Activated naive CD8-positive, alpha-beta T cell treated with anti-CD3 and anti-CD28 coated beads for 36 hours (primary cell): ENCODE measurements at regions not wholly inside any gene's neighbourhood (a gene's known extent, or its start where the extent isn't known, plus 50 kb on each side); places are given as distances from the start of the nearest gene placed in this dataset.
"Not testable (repeated sequence)": the region's sequence is repeated elsewhere in the genome, so short reads cannot be mapped to it uniquely, and the experiment has no call there.

ENCODE experiments used
- DNase-seq: peaks from one replicate; pipeline ENCODE4 v3.0.0; 2021
- H3K27ac Mint-ChIP-seq: one replicate; pipeline ENCODE4 v1.8.0; 2022; ENCODE audit warnings: mild to moderate bottlenecking, moderate library complexity, mixed read lengths
- H3K27me3 Mint-ChIP-seq: one replicate; pipeline ENCODE4 v1.8.0; 2022; ENCODE audit warnings: mild to moderate bottlenecking, mixed read lengths
- H3K36me3 Mint-ChIP-seq: one replicate; pipeline ENCODE4 v1.8.0; 2021; ENCODE audit warnings: mild to moderate bottlenecking, mixed read lengths
- H3K4me1 Mint-ChIP-seq: one replicate; pipeline ENCODE4 v1.8.0; 2021; ENCODE audit warnings: mixed read lengths
- H3K4me3 Mint-ChIP-seq: one replicate; pipeline ENCODE4 v1.8.0; 2022; ENCODE audit warnings: mild to moderate bottlenecking, moderate library complexity, mixed read lengths
- H3K9me3 Mint-ChIP-seq: one replicate; pipeline ENCODE4 v1.8.0; 2022; ENCODE audit warnings: mixed read lengths

DNA sequence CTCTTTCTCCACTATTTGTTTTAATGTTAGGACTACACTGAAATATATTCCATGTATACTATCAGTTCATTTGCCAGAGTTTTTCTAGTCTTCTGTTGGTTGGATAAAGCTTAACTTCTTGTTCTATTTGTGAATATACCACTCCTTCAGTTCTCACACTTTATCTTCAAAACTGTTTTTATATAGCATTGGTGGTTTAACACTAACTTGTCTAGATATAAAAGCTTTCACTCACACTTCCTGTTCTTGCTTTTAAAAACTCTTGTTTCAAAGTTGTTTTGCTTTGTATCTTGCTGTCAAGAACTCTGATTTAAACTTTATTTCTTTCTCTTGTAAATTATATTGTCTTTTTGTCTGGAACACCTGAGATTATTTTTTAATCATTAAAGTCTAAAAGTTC, 226.8 kb upstream of the TENT5A start:
- Mint-ChIP-seq H3K27me3 (peaks cover 3% of the 10 kb centered on the region), H3K4me3 (no peak overlapping the region), H3K4me1 (no peaks in the 10 kb centered on the region), H3K27ac (no peak overlapping the region), H3K36me3 (no peaks in the 10 kb centered on the region), H3K9me3 (peaks cover 4% of the 10 kb centered on the region)
- DNase-seq = no peak

DNA sequence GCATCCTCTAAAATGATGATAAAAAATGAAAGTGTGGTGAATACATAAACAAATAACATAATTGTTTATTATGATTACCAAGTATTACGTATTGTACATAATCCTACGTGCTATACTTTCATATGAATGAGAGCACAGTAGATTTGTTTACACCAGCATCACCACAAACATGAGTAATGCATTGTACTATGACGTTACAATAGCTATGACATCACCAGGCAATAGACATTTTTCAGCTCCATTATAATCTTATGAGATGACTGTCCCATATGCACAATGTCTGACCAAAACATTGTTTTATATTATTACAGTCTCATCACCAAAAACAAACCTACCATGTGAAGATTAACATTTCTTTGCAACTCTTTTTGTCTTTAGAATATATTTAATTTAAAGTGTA, 225.7 kb upstream of the TENT5A start:
- H3K36me3 Mint-ChIP-seq = no peaks in the 10 kb centered on the region
- DNase-seq = no peak
- H3K27me3 Mint-ChIP-seq = peaks cover 3% of the 10 kb centered on the region
- no peak overlapping the region for H3K27ac Mint-ChIP-seq
- H3K4me1 Mint-ChIP-seq = no peaks in the 10 kb centered on the region
- peaks cover 4% of the 10 kb centered on the region for H3K9me3 Mint-ChIP-seq
- no peak overlapping the region for H3K4me3 Mint-ChIP-seq

DNA sequence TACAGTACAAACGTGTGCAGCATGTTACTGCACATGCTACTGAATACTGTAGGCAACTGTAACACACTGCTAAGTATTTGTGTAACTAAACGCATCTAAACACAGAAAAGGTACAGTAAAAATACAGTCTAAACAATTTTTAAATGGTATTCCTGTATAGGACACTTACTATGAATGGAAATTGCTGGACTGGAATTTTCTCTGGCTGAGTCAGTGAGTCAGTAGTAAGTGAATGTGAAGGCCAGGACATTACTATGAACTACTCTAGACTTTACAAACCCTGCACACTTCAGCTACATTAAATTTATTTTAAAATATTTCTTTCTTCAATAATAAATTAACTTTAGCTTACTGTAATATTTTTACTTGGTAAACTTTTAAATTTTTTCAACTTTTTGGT, 225.0 kb upstream of the TENT5A start:
- Mint-ChIP-seq H3K4me3 (no peak overlapping the region), H3K27me3 (peaks cover 3% of the 10 kb centered on the region), H3K27ac (no peak overlapping the region), H3K4me1 (no peaks in the 10 kb centered on the region), H3K36me3 (no peaks in the 10 kb centered on the region), H3K9me3 (peaks cover 7% of the 10 kb centered on the region)
- no peak for DNase-seq

DNA sequence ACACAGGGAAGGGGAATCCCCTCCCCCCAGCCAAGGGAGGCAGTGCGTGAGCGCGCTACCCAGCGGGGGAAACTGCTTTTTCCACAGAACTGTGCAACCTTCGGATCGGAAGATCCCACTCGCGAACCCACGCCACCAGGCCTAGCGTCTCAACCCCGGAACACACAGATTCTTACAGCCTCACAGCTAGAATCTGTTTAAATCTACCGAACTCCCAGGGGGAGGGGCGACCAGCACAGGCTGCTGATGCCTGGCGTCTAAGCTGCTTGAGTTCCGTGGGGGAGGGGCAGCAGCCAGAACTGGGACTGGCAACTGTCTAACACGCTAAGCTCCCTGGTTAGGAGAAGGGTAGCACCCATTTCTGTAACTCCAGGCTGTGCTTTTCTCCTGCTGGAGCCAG, 217.3 kb upstream of the TENT5A start:
- no peak for DNase-seq
- Mint-ChIP-seq H3K27me3 (no peaks in the 10 kb centered on the region), H3K4me3 (no peak overlapping the region), H3K27ac (no peak overlapping the region), H3K9me3 (peaks cover 5% of the 10 kb centered on the region), H3K4me1 (no peaks in the 10 kb centered on the region), H3K36me3 (no peaks in the 10 kb centered on the region)

DNA sequence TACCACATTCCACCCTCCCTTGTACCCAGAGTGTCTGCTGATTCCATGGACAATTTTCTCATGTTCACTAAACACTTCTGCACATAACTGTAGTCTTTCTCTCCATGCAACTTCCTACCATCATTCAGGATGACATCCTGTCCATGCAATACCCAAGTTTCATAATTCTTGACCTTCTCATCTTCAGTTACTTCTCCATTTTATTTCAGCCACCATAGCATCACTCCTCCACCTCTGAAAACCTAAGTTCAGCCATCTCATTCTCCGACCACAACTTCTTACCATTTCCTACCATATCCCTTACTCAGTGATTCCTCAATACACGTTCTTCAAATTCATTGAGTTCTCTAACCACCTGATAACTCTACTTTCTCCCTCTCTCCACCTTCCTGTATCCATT, 216.5 kb upstream of the TENT5A start:
- H3K27me3 Mint-ChIP-seq = no peaks in the 10 kb centered on the region
- peaks cover 5% of the 10 kb centered on the region for H3K9me3 Mint-ChIP-seq
- H3K4me3 Mint-ChIP-seq = no peak overlapping the region
- no peak overlapping the region for H3K27ac Mint-ChIP-seq
- no peak for DNase-seq
- H3K4me1 Mint-ChIP-seq = no peaks in the 10 kb centered on the region
- H3K36me3 Mint-ChIP-seq = no peaks in the 10 kb centered on the region

DNA sequence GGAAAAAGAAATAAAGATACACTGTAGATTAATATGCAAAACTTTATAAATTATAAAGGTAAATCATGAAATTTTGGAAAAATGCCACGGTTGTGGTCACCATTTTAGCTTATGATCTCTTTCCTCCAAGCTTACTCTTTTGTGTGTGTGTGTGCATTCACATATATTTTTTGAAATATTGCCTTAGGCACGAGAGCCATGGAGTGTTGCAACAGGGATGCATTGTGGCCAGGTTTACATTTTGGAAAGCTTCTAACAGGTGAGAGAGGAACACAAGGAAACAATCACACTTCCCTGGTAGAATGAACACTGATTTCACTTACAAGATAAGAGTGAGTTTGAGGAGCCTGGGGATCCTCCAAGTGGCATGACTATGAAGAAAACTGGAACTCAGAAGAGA, 214.5 kb upstream of the TENT5A start:
- no peak for DNase-seq
- H3K4me1 Mint-ChIP-seq = no peaks in the 10 kb centered on the region
- no peak overlapping the region for H3K27ac Mint-ChIP-seq
- no peaks in the 10 kb centered on the region for H3K27me3 Mint-ChIP-seq
- no peak overlapping the region for H3K4me3 Mint-ChIP-seq
- H3K9me3 Mint-ChIP-seq = peaks cover 2% of the 10 kb centered on the region
- no peaks in the 10 kb centered on the region for H3K36me3 Mint-ChIP-seq

DNA sequence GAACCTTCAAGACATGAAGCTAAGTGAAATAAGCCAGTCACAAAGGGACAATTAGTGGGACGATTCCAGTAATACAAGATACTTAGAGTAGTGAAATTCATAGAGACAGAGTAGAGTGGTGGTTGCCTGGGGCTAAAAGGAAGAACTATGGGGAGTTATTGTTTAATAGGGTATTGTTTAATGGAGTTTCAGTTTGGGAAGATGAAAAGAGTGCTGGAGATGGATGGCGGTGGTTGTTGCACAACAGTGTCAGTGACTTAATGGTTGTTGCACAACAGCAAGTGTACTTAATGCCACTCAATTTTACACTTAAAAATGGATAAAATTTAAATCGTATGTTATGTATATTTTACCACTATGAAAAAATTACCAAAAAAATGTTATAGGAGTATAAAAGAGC, 209.7 kb upstream of the TENT5A start:
- Mint-ChIP-seq H3K9me3 (no peaks in the 10 kb centered on the region), H3K27ac (no peak overlapping the region), H3K4me1 (no peaks in the 10 kb centered on the region), H3K36me3 (no peaks in the 10 kb centered on the region), H3K27me3 (peaks cover 3% of the 10 kb centered on the region), H3K4me3 (no peak overlapping the region)
- no peak for DNase-seq

DNA sequence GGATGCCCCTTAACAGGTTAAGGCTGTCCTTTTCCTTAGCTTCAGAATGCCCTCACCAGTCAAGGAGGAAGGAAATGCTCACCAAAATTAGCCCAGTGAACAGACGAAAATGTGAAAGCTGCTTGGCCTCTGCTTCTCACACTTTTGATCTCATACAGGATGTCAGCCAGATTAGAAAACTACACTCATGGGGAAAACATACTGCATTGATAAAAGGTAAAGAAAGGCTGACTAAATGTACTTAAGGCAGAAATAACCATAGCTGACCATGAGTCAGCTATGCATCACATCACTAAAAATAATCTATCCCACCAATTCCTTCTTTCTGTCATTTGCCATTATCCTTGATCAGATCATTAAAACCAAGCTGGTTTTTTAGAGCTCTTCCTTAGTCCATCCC, 198.4 kb upstream of the TENT5A start:
- Mint-ChIP-seq H3K4me1 (no peaks in the 10 kb centered on the region), H3K36me3 (no peaks in the 10 kb centered on the region)

DNA sequence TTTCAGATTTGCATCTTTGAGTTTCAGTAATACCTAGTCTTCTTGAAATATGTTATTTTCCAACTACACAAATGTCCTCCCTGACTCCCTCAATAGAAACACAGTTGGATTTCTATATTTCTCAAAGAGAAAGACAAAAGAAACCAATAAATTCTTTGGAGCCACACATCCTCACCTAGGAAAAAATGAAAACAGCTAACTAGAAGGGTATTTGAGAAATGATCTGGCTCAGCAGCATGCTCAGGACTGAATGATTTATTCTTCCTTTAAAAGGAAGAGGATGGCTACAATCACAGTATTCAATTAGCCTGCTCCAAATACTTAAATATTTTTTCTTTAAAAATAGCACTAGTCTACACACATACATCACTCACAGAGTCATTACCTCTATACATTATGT, 196.4 kb upstream of the TENT5A start:
- H3K9me3 Mint-ChIP-seq = no peaks in the 10 kb centered on the region
- DNase-seq = no peak
- H3K36me3 Mint-ChIP-seq = no peaks in the 10 kb centered on the region
- H3K4me3 Mint-ChIP-seq = no peak overlapping the region
- H3K27ac Mint-ChIP-seq = no peak overlapping the region
- no peaks in the 10 kb centered on the region for H3K4me1 Mint-ChIP-seq
- H3K27me3 Mint-ChIP-seq = no peaks in the 10 kb centered on the region

More for the DNA sequence above, 198.4 kb upstream of the TENT5A start:
- Mint-ChIP-seq H3K27ac (no peak overlapping the region), H3K9me3 (no peaks in the 10 kb centered on the region), H3K4me3 (no peak overlapping the region), H3K27me3 (no peaks in the 10 kb centered on the region)
- DNase-seq = no peak

DNA sequence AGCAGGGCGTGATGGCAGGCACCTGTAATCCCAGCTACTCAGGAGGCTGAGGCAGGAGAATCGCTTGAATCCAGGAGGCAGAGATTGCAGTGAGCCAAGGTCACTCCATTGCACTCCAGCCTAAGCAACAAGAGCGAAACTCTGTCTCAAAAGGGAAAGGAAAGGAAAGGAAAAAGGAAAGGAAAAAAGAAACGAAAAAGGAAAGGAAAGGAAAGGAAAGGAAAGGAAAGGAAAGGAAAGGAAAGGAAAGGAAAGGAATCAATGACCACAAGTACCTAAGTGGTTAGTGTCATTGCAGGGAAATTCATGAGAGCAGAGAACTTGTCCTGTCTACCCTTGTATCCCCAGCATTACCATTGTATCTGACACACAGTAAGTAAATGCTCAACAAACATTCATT, 195.7 kb upstream of the TENT5A start:
- not testable (repeated sequence) for H3K4me3 Mint-ChIP-seq

DNA sequence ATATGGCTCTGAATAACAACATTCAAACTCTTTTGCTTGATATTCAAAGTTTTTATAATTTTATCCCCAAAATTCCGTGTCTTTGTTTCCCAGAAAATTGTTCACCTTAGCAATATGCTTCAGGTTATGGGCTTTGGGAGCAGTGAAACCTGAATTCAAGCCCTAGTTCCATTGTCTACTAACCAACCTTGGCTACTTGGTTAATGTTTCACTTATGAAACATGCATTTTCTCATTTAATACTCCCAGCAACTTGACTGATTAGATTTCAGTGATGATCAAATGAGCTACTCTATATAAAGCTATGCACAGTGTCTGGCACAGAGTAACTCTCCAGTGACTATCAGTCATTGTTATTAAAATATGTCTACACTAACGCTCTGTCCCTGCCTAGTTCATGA, 192.2 kb upstream of the TENT5A start:
- no peaks in the 10 kb centered on the region for H3K36me3 Mint-ChIP-seq
- H3K4me3 Mint-ChIP-seq = no peak overlapping the region
- H3K27ac Mint-ChIP-seq = no peak overlapping the region
- H3K9me3 Mint-ChIP-seq = no peaks in the 10 kb centered on the region
- no peaks in the 10 kb centered on the region for H3K4me1 Mint-ChIP-seq
- no peaks in the 10 kb centered on the region for H3K27me3 Mint-ChIP-seq
- no peak for DNase-seq

More for the DNA sequence above, 195.7 kb upstream of the TENT5A start:
- not testable (repeated sequence) for H3K36me3 Mint-ChIP-seq, H3K9me3 Mint-ChIP-seq, H3K4me1 Mint-ChIP-seq, H3K27ac Mint-ChIP-seq, DNase-seq, H3K27me3 Mint-ChIP-seq

DNA sequence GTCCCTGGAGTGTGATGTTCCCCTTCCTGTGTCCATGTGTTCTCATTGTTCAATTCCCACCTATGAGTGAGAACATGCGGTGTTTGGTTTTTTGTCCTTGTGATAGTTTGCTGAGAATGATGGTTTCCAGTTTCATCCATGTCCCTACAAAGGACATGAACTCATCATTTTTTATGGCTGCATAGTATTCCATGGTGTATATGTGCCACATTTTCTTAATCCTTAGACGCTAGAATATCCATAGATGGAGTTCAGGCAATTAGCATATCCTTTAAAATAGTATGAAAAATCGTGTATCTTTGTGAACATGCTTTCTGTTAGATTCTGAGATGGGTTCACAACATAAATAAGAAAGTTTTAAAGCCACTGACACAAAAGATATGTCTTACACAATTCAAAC, 190.4 kb upstream of the TENT5A start:
- H3K27ac Mint-ChIP-seq, H3K4me1 Mint-ChIP-seq, H3K36me3 Mint-ChIP-seq, H3K4me3 Mint-ChIP-seq, H3K9me3 Mint-ChIP-seq, H3K27me3 Mint-ChIP-seq, DNase-seq: not testable (repeated sequence)

DNA sequence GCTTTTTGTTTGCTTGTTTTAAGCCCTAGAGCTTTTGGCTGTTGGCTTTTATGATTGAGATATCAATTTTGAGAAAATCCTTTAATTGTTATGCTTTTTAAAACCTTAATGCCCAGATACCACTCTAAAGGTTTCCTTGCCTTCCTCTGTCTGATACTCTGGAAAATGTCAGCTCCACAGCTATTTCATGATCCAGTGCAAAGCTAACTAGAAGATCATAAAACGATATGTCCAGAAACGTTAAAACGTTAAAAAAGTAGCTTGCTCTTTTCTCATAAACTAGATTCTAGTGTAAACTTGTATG, 189.5 kb upstream of the TENT5A start:
- DNase-seq = no peak
- Mint-ChIP-seq H3K36me3 (no peaks in the 10 kb centered on the region), H3K4me3 (no peak overlapping the region), H3K4me1 (no peaks in the 10 kb centered on the region), H3K27me3 (no peaks in the 10 kb centered on the region), H3K9me3 (no peaks in the 10 kb centered on the region), H3K27ac (no peak overlapping the region)

DNA sequence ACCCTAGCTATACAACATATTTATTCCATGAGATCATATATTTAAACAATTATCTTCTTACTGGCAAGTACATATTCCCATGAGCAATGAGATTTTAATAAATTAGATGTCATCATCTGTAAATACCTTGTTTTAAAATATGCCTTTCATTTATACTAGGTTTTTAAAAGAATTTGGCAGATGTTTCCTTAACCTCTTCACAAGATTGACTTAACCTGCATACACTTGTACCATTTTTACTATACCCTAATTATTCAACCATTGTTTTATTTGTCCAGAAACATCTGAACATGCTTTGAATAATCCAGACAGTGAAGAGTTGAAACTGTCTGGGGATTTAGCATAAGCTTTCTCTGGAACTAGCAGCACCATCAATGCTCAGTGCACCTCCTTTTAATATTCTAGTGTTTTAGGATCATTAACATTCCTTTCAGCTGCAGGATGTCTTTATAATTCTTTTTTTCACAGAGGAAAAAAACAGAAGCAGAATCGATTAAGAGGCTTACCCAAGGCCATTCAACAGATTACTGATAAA, 188.0 kb upstream of the TENT5A start:
- DNase-seq = no peak
- H3K27me3 Mint-ChIP-seq = no peaks in the 10 kb centered on the region
- H3K4me1 Mint-ChIP-seq = no peaks in the 10 kb centered on the region
- no peaks in the 10 kb centered on the region for H3K36me3 Mint-ChIP-seq
- H3K27ac Mint-ChIP-seq = no peak overlapping the region
- no peak overlapping the region for H3K4me3 Mint-ChIP-seq
- H3K9me3 Mint-ChIP-seq = no peaks in the 10 kb centered on the region

DNA sequence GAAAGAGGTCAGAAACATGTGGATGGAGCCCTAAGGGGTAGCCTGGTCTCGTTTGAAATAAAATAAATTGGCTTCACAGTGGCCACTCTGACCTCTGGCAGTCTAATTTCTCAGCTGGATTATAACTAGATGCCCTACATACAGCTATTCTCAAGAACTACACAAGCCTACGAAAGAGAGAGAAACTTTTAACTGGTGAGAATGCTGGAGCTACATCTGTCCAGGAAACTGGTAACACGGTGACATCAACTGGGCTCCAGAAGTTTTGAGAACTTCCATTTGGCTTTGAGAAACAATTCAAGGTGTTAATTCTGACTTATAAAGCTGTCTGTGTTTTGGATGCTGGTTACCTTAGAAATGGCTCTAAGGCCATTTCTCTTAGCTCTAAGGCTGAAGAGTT, 187.3 kb upstream of the TENT5A start:
- no peaks in the 10 kb centered on the region for H3K4me1 Mint-ChIP-seq
- H3K36me3 Mint-ChIP-seq = no peaks in the 10 kb centered on the region
- no peak overlapping the region for H3K27ac Mint-ChIP-seq
- H3K4me3 Mint-ChIP-seq = no peak overlapping the region
- no peaks in the 10 kb centered on the region for H3K27me3 Mint-ChIP-seq
- DNase-seq = no peak
- no peaks in the 10 kb centered on the region for H3K9me3 Mint-ChIP-seq

DNA sequence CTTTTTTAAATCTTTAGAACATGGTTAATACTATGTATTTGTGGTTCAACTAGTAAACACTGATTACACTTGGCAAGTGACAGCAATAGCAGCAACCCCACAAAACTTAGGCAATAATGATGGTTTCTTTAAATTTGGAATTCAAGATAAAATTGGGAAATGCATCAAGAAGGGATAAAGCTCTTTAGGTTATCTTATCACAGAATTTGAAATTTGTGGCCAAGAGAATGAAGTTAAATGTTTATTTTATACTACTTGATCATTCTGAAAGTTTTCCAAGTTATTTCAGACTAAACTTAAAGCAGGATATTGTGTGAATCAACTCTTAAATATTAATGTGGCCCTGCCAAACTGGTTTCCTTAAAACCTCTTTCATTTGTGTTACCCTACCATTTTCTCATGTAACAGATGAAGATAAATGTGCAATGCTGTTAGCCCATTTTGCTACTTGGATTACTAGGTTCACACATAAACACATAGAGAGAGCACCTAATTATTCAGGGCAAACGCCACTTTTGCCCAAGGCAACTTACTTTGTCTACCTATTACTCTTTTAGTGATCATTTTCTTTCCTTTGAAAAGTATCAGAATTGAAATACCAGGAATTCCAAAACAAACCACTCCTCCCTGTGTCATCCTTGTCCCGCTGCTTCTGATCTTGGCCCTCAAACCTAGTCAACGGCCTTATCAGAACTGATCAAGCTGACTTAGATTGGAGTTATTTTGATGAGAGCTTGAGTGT, 186.7 kb upstream of the TENT5A start:
- no peak for DNase-seq
- H3K36me3 Mint-ChIP-seq = no peaks in the 10 kb centered on the region
- no peaks in the 10 kb centered on the region for H3K27me3 Mint-ChIP-seq
- H3K4me3 Mint-ChIP-seq = no peak overlapping the region
- no peaks in the 10 kb centered on the region for H3K9me3 Mint-ChIP-seq
- H3K27ac Mint-ChIP-seq = no peak overlapping the region
- H3K4me1 Mint-ChIP-seq = no peaks in the 10 kb centered on the region
